ENCODE measurements at regions not wholly inside any gene's neighbourhood (a gene's known extent, or its start where the extent isn't known, plus 50 kb on each side); places are given as distances from the start of the nearest gene placed in this dataset.

DNA sequence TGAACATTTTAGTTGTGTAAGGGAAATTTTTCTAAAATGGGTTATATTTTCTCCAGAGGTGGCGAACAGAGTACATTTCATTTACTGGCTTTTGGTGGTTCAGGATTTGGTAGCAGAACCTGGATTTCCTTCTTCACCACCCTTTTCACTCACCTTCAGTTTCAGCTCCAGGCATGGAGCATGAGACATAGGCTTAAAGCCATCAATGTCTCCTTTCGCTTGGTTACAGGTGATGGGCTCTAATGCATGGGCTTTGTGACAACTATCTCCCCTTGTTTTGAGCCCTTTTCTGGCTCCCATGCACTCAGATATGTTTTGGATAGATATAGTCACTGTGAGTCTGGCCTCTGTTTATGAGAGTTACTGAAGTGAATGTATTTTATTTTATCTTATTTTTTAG, 96.6 kb upstream of the ANKRD28 start:
- Mint-ChIP-seq H3K4me1 (peaks cover 9 to 14% of the 10 kb centered on the region in 2 experiments), H3K27me3 (ENCODE audit: low read depth) (no peaks in the 10 kb centered on the region), H3K36me3 (ENCODE audit: insufficient read depth in 1 of 3, low read depth in 3 of 3) (no peaks in the 10 kb centered on the region), H3K9me3 (no peaks in the 10 kb centered on the region), H3K27ac (no peak overlapping the region), H3K4me3 (no peak overlapping the region)
- H2BK12ac ChIP-seq (ENCODE audit: insufficient read length, low read depth, low read length): no peak overlapping the region
- no peak overlapping the region for H3K14ac ChIP-seq (ENCODE audit: insufficient read depth, low read length)
- H3T11ph ChIP-seq (ENCODE audit: low read length): no peak overlapping the region
- no peak overlapping the region for H3K4me2 ChIP-seq (ENCODE audit: insufficient read depth, insufficient read length, low read length)
- no peak overlapping the region for H3K27ac ChIP-seq (ENCODE audit: insufficient read length, low read depth, low read length)
- H3K9ac ChIP-seq (ENCODE audit: extremely low read depth, insufficient read length, low read length): no peak overlapping the region
- no peak overlapping the region for H2BK20ac ChIP-seq (ENCODE audit: low read depth, low read length, poor library complexity, severe bottlenecking)
- DNase-seq: no peak
- H4K5ac ChIP-seq (ENCODE audit: insufficient read length, low read depth, low read length): no peak overlapping the region
- H2BK120ac ChIP-seq (ENCODE audit: low read depth, low read length, poor library complexity, severe bottlenecking): no peak overlapping the region
- no peak overlapping the region for H3K56ac ChIP-seq (ENCODE audit: insufficient read length, low read depth, low read length)
- no peak overlapping the region for H2AFZ ChIP-seq (ENCODE audit: low read length)
- TF ChIP-seq, protein P1, sequence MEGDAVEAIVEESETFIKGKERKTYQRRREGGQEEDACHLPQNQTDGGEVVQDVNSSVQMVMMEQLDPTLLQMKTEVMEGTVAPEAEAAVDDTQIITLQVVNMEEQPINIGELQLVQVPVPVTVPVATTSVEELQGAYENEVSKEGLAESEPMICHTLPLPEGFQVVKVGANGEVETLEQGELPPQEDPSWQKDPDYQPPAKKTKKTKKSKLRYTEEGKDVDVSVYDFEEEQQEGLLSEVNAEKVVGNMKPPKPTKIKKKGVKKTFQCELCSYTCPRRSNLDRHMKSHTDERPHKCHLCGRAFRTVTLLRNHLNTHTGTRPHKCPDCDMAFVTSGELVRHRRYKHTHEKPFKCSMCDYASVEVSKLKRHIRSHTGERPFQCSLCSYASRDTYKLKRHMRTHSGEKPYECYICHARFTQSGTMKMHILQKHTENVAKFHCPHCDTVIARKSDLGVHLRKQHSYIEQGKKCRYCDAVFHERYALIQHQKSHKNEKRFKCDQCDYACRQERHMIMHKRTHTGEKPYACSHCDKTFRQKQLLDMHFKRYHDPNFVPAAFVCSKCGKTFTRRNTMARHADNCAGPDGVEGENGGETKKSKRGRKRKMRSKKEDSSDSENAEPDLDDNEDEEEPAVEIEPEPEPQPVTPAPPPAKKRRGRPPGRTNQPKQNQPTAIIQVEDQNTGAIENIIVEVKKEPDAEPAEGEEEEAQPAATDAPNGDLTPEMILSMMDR (conservative IDR thresholded peaks at IDR 0.05): no peak
- H4K91ac ChIP-seq (ENCODE audit: insufficient read length, low read depth, low read length): no peak overlapping the region
- no CpG with 5 or more reads among the region's 2 CpGs for WGBS (ENCODE audit: extremely low coverage, insufficient read length, low lambda C conversion rate)
- H2AK5ac ChIP-seq (ENCODE audit: insufficient read length, low read length): no peak overlapping the region
- H3K9me3 ChIP-seq (ENCODE audit: control insufficient read depth, low read depth, low read length): no peaks in the 10 kb centered on the region
- no peak overlapping the region for H3K4ac ChIP-seq (ENCODE audit: low read depth, low read length)
- no peaks in the 10 kb centered on the region for H3K23me2 ChIP-seq (ENCODE audit: insufficient read length, low read depth, low read length, poor library complexity, severe bottlenecking)
- no peak overlapping the region for H4K8ac ChIP-seq (replicated peaks; ENCODE audit: insufficient read length, low read depth, low read length)
- H4K20me1 ChIP-seq (ENCODE audit: control insufficient read depth, insufficient read depth, insufficient read length): no peaks in the 10 kb centered on the region
- no peaks in the 10 kb centered on the region for H3K79me1 ChIP-seq (ENCODE audit: insufficient read depth, low read depth, low read length, poor library complexity, severe bottlenecking)
- H3K18ac ChIP-seq (ENCODE audit: insufficient read length, low read depth, low read length): no peak overlapping the region
- H3K27me3 ChIP-seq (ENCODE audit: insufficient read depth, low read length): no peaks in the 10 kb centered on the region
- no peak overlapping the region for H3K23ac ChIP-seq (ENCODE audit: insufficient read length, low read depth, low read length)
- H3K4me1 ChIP-seq (ENCODE audit: insufficient read depth, low read length): peaks cover 4% of the 10 kb centered on the region; the same call in 1 of the 2 replicates
- no peaks in the 10 kb centered on the region for H3K79me2 ChIP-seq (ENCODE audit: insufficient read depth, low read length)
- H2BK5ac ChIP-seq (ENCODE audit: insufficient read length, low read length): no peak overlapping the region
- no peak overlapping the region for H2BK15ac ChIP-seq (ENCODE audit: low read depth, low read length)
